Suppressor macrophage (primary cell): ENCODE measurements at regions not wholly inside any gene's neighbourhood (a gene's known extent, or its start where the extent isn't known, plus 50 kb on each side); places are given as distances from the start of the nearest gene placed in this dataset.
"Not testable (repeated sequence)": the region's sequence is repeated elsewhere in the genome, so short reads cannot be mapped to it uniquely, and the experiment has no call there.

ENCODE experiments used
- DNase-seq, 4 experiments: peaks; one replicate each; pipeline ENCODE4 v3.0.0-alpha.2; 2020 to 2022

- DNase-seq, result no peak
Measured at GRCh38 chr19:28333909-28334308, 879.0 kb downstream of the UQCRFS1 start.

GRCh38 chr19:28332886-28333285 lies 880.1 kb downstream of the UQCRFS1 start:
- DNase-seq, result no peak

GRCh38 chr19:28332351-28332750 lies 880.6 kb downstream of the UQCRFS1 start:
- no peak for DNase-seq

- DNase-seq, result no peak
Measured at GRCh38 chr19:28331596-28331995, 881.4 kb downstream of the UQCRFS1 start.

GRCh38 chr19:28330831-28331230 lies 882.1 kb downstream of the UQCRFS1 start:
- DNase-seq, result no peak

GRCh38 chr19:28329429-28329828 lies 883.5 kb downstream of the UQCRFS1 start:
- DNase-seq, result no peak

GRCh38 chr19:28327905-28328304 lies 885.0 kb downstream of the UQCRFS1 start:
- no peak for DNase-seq

GRCh38 chr19:28326746-28327145 lies 886.2 kb downstream of the UQCRFS1 start:
- no peak for DNase-seq

GRCh38 chr19:28324275-28325060 lies 888.5 kb downstream of the UQCRFS1 start:
- no peak for DNase-seq

- no peak for DNase-seq
Measured at GRCh38 chr19:28322945-28323344, 890.0 kb downstream of the UQCRFS1 start.

- DNase-seq, result no peak
Measured at GRCh38 chr19:28322491-28322890, 890.5 kb downstream of the UQCRFS1 start.

- no peak for DNase-seq
Measured at GRCh38 chr19:28319918-28320317, 893.0 kb downstream of the UQCRFS1 start.

- no peak for DNase-seq
Measured at GRCh38 chr19:28319227-28319626, 893.7 kb downstream of the UQCRFS1 start.

GRCh38 chr19:28318469-28319179 lies 894.3 kb downstream of the UQCRFS1 start:
- DNase-seq, result no peak

GRCh38 chr19:28316464-28316863 lies 896.5 kb downstream of the UQCRFS1 start:
- no peak for DNase-seq

GRCh38 chr19:28314756-28315155 lies 898.2 kb downstream of the UQCRFS1 start:
- no peak for DNase-seq

GRCh38 chr19:28314287-28314686 lies 898.7 kb downstream of the UQCRFS1 start:
- no peak for DNase-seq

GRCh38 chr19:28313633-28314032 lies 899.3 kb downstream of the UQCRFS1 start:
- DNase-seq, result no peak

- no peak for DNase-seq
Measured at GRCh38 chr19:28312269-28312668, 900.7 kb downstream of the UQCRFS1 start.

GRCh38 chr19:28310829-28311228 lies 902.1 kb downstream of the UQCRFS1 start:
- DNase-seq, result not testable (repeated sequence)

- no peak for DNase-seq
Measured at GRCh38 chr19:28309070-28309469, 903.9 kb downstream of the UQCRFS1 start.

GRCh38 chr19:28307963-28308362 lies 905.0 kb downstream of the UQCRFS1 start:
- DNase-seq, result no peak

GRCh38 chr19:28307487-28307886 lies 905.5 kb downstream of the UQCRFS1 start:
- DNase-seq, result no peak

- DNase-seq, result no peak
Measured at GRCh38 chr19:28305513-28305912, 907.4 kb downstream of the UQCRFS1 start.
